ENCODE measurements at regions not wholly inside any gene's neighbourhood (a gene's known extent, or its start where the extent isn't known, plus 50 kb on each side); places are given as distances from the start of the nearest gene placed in this dataset.
"Not testable (repeated sequence)": the region's sequence is repeated elsewhere in the genome, so short reads cannot be mapped to it uniquely, and the experiment has no call there.

- TF ChIP-seq POU2F2 (IDR thresholded peaks at IDR 0.05; ENCODE audit: low read depth, low read length) (no peak), POLR2A (IDR thresholded peaks at IDR 0.05; ENCODE audit: low read depth, low read length) (no peak), SPI1 (IDR thresholded peaks at IDR 0.05; ENCODE audit: low read depth, low read length) (no peak), POLR2AphosphoS5 (IDR thresholded peaks at IDR 0.05; ENCODE audit: low read depth, low read length) (no peak), PAX5 (IDR thresholded peaks at IDR 0.05; ENCODE audit: insufficient read depth, low read length, severe bottlenecking) (no peak), TAF1 (IDR thresholded peaks at IDR 0.05; ENCODE audit: low read depth, low read length) (no peak)
- no peak for DNase-seq (ENCODE audit: insufficient read length, low spot score)
- FAIRE-seq = no peak
Measured at GRCh38 chr3:154656486-154656885, 226.5 kb upstream of the GPR149 start.

- DNase-seq (ENCODE audit: insufficient read length, low spot score) = no peak
- TF ChIP-seq POLR2A (IDR thresholded peaks at IDR 0.05; ENCODE audit: low read depth, low read length) (no peak), POLR2AphosphoS5 (IDR thresholded peaks at IDR 0.05; ENCODE audit: low read depth, low read length) (no peak), TAF1 (IDR thresholded peaks at IDR 0.05; ENCODE audit: low read depth, low read length) (no peak), POU2F2 (IDR thresholded peaks at IDR 0.05; ENCODE audit: low read depth, low read length) (no peak), PAX5 (IDR thresholded peaks at IDR 0.05; ENCODE audit: insufficient read depth, low read length, severe bottlenecking) (no peak), SPI1 (IDR thresholded peaks at IDR 0.05; ENCODE audit: low read depth, low read length) (no peak)
- FAIRE-seq = no peak
Measured at GRCh38 chr3:154642145-154642544, 212.2 kb upstream of the GPR149 start.

GRCh38 chr3:154625756-154626155, 195.8 kb upstream of the GPR149 start:
- FAIRE-seq (no peak), DNase-seq (ENCODE audit: insufficient read length, low spot score) (no peak)
- TF ChIP-seq PAX5 (IDR thresholded peaks at IDR 0.05; ENCODE audit: insufficient read depth, low read length, severe bottlenecking) (no peak), POLR2AphosphoS5 (IDR thresholded peaks at IDR 0.05; ENCODE audit: low read depth, low read length) (no peak), TAF1 (IDR thresholded peaks at IDR 0.05; ENCODE audit: low read depth, low read length) (no peak), POU2F2 (IDR thresholded peaks at IDR 0.05; ENCODE audit: low read depth, low read length) (no peak), SPI1 (IDR thresholded peaks at IDR 0.05; ENCODE audit: low read depth, low read length) (no peak), POLR2A (IDR thresholded peaks at IDR 0.05; ENCODE audit: low read depth, low read length) (no peak)

- FAIRE-seq = not testable (repeated sequence)
Measured at GRCh38 chr3:154619621-154620020, 189.6 kb upstream of the GPR149 start.

GRCh38 chr3:154616298-154616697, 186.3 kb upstream of the GPR149 start:
- DNase-seq (ENCODE audit: insufficient read length, low spot score) (no peak), FAIRE-seq (no peak)
- TF ChIP-seq TAF1 (IDR thresholded peaks at IDR 0.05; ENCODE audit: low read depth, low read length) (no peak), POLR2AphosphoS5 (IDR thresholded peaks at IDR 0.05; ENCODE audit: low read depth, low read length) (no peak), PAX5 (IDR thresholded peaks at IDR 0.05; ENCODE audit: insufficient read depth, low read length, severe bottlenecking) (no peak), SPI1 (IDR thresholded peaks at IDR 0.05; ENCODE audit: low read depth, low read length) (no peak), POU2F2 (IDR thresholded peaks at IDR 0.05; ENCODE audit: low read depth, low read length) (no peak), POLR2A (IDR thresholded peaks at IDR 0.05; ENCODE audit: low read depth, low read length) (no peak)

More at GRCh38 chr3:154619621-154620020, 189.6 kb upstream of the GPR149 start:
- not testable (repeated sequence) for DNase-seq (ENCODE audit: insufficient read length, low spot score)

GRCh38 chr3:154615471-154615870, 185.5 kb upstream of the GPR149 start:
- DNase-seq (ENCODE audit: insufficient read length, low spot score) = no peak
- no peak for FAIRE-seq
- TF ChIP-seq POU2F2 (IDR thresholded peaks at IDR 0.05; ENCODE audit: low read depth, low read length) (no peak), POLR2AphosphoS5 (IDR thresholded peaks at IDR 0.05; ENCODE audit: low read depth, low read length) (no peak), SPI1 (IDR thresholded peaks at IDR 0.05; ENCODE audit: low read depth, low read length) (no peak), TAF1 (IDR thresholded peaks at IDR 0.05; ENCODE audit: low read depth, low read length) (no peak), PAX5 (IDR thresholded peaks at IDR 0.05; ENCODE audit: insufficient read depth, low read length, severe bottlenecking) (no peak), POLR2A (IDR thresholded peaks at IDR 0.05; ENCODE audit: low read depth, low read length) (no peak)

GRCh38 chr3:154614601-154615000, 184.6 kb upstream of the GPR149 start:
- FAIRE-seq (no peak), DNase-seq (ENCODE audit: insufficient read length, low spot score) (no peak)
- TF ChIP-seq POLR2AphosphoS5 (IDR thresholded peaks at IDR 0.05; ENCODE audit: low read depth, low read length) (no peak), TAF1 (IDR thresholded peaks at IDR 0.05; ENCODE audit: low read depth, low read length) (no peak), SPI1 (IDR thresholded peaks at IDR 0.05; ENCODE audit: low read depth, low read length) (no peak), POLR2A (IDR thresholded peaks at IDR 0.05; ENCODE audit: low read depth, low read length) (no peak), POU2F2 (IDR thresholded peaks at IDR 0.05; ENCODE audit: low read depth, low read length) (no peak), PAX5 (IDR thresholded peaks at IDR 0.05; ENCODE audit: insufficient read depth, low read length, severe bottlenecking) (no peak)

- FAIRE-seq (no peak), DNase-seq (ENCODE audit: insufficient read length, low spot score) (no peak)
- no peak for TF ChIP-seq SPI1 (IDR thresholded peaks at IDR 0.05; ENCODE audit: low read depth, low read length)
- no peak for TF ChIP-seq TAF1 (IDR thresholded peaks at IDR 0.05; ENCODE audit: low read depth, low read length)
- no peak for TF ChIP-seq POLR2A (IDR thresholded peaks at IDR 0.05; ENCODE audit: low read depth, low read length)
- TF ChIP-seq PAX5 (IDR thresholded peaks at IDR 0.05; ENCODE audit: insufficient read depth, low read length, severe bottlenecking) = no peak
- no peak for TF ChIP-seq POLR2AphosphoS5 (IDR thresholded peaks at IDR 0.05; ENCODE audit: low read depth, low read length)
Measured at GRCh38 chr3:154614078-154614477, 184.1 kb upstream of the GPR149 start.

- no peak for FAIRE-seq
- no peak for DNase-seq (ENCODE audit: insufficient read length, low spot score)
- TF ChIP-seq POLR2A (IDR thresholded peaks at IDR 0.05; ENCODE audit: low read depth, low read length) (no peak), SPI1 (IDR thresholded peaks at IDR 0.05; ENCODE audit: low read depth, low read length) (no peak), TAF1 (IDR thresholded peaks at IDR 0.05; ENCODE audit: low read depth, low read length) (no peak), PAX5 (IDR thresholded peaks at IDR 0.05; ENCODE audit: insufficient read depth, low read length, severe bottlenecking) (no peak), POU2F2 (IDR thresholded peaks at IDR 0.05; ENCODE audit: low read depth, low read length) (no peak), POLR2AphosphoS5 (IDR thresholded peaks at IDR 0.05; ENCODE audit: low read depth, low read length) (no peak)
Measured at GRCh38 chr3:154602241-154602640, 172.3 kb upstream of the GPR149 start.

- DNase-seq (ENCODE audit: insufficient read length, low spot score) (no peak), FAIRE-seq (no peak)
- no peak for TF ChIP-seq TAF1 (IDR thresholded peaks at IDR 0.05; ENCODE audit: low read depth, low read length)
- no peak for TF ChIP-seq PAX5 (IDR thresholded peaks at IDR 0.05; ENCODE audit: insufficient read depth, low read length, severe bottlenecking)
- TF ChIP-seq POU2F2 (IDR thresholded peaks at IDR 0.05; ENCODE audit: low read depth, low read length) = no peak
- TF ChIP-seq POLR2A (IDR thresholded peaks at IDR 0.05; ENCODE audit: low read depth, low read length) = no peak
- TF ChIP-seq POLR2AphosphoS5 (IDR thresholded peaks at IDR 0.05; ENCODE audit: low read depth, low read length) = no peak
- no peak for TF ChIP-seq SPI1 (IDR thresholded peaks at IDR 0.05; ENCODE audit: low read depth, low read length)
Measured at GRCh38 chr3:154598166-154598565, 168.2 kb upstream of the GPR149 start.
